ENCODE measurements at regions not wholly inside any gene's neighbourhood (a gene's known extent, or its start where the extent isn't known, plus 50 kb on each side); places are given as distances from the start of the nearest gene placed in this dataset.

GRCh38 chr4:58074382-58074781, 964.2 kb upstream of the IGFBP7 start:
- Histone ChIP-seq H3K4me1 (ENCODE audit: insufficient read depth, low read length) (no peaks in the 10 kb centered on the region), H3K23ac (ENCODE audit: insufficient read length, low read depth, low read length) (no peak overlapping the region), H3K9me3 (ENCODE audit: control insufficient read depth, low read depth, low read length) (no peaks in the 10 kb centered on the region), H3K4ac (ENCODE audit: low read depth, low read length) (no peak overlapping the region), H4K5ac (ENCODE audit: insufficient read length, low read depth, low read length) (no peak overlapping the region), H3K23me2 (ENCODE audit: insufficient read length, low read depth, low read length, poor library complexity, severe bottlenecking) (no peaks in the 10 kb centered on the region), H3K79me2 (ENCODE audit: insufficient read depth, low read length) (no peaks in the 10 kb centered on the region), H3K27ac (ENCODE audit: insufficient read length, low read depth, low read length) (no peak overlapping the region), H3K27me3 (ENCODE audit: insufficient read depth, low read length) (no peaks in the 10 kb centered on the region), H4K91ac (ENCODE audit: insufficient read length, low read depth, low read length) (no peak overlapping the region), H3T11ph (ENCODE audit: low read length) (no peak overlapping the region), H4K20me1 (ENCODE audit: control insufficient read depth, insufficient read depth, insufficient read length) (no peaks in the 10 kb centered on the region), H3K9ac (ENCODE audit: extremely low read depth, insufficient read length, low read length) (no peak overlapping the region), H3K14ac (ENCODE audit: insufficient read depth, low read length) (no peak overlapping the region), H2BK5ac (ENCODE audit: insufficient read length, low read length) (no peak overlapping the region), H2AFZ (ENCODE audit: low read length) (no peak overlapping the region), H2BK120ac (ENCODE audit: low read depth, low read length, poor library complexity, severe bottlenecking) (no peak overlapping the region), H4K8ac (replicated peaks; ENCODE audit: insufficient read length, low read depth, low read length) (no peak overlapping the region), H2BK12ac (ENCODE audit: insufficient read length, low read depth, low read length) (no peak overlapping the region), H2AK5ac (ENCODE audit: insufficient read length, low read length) (no peak overlapping the region), H2BK20ac (ENCODE audit: low read depth, low read length, poor library complexity, severe bottlenecking) (no peak overlapping the region), H3K56ac (ENCODE audit: insufficient read length, low read depth, low read length) (no peak overlapping the region), H3K18ac (ENCODE audit: insufficient read length, low read depth, low read length) (no peak overlapping the region), H3K79me1 (ENCODE audit: insufficient read depth, low read depth, low read length, poor library complexity, severe bottlenecking) (no peaks in the 10 kb centered on the region), H2BK15ac (ENCODE audit: low read depth, low read length) (no peak overlapping the region), H3K4me2 (ENCODE audit: insufficient read depth, insufficient read length, low read length) (no peak overlapping the region)
- no peak for TF ChIP-seq CTCF (conservative IDR thresholded peaks at IDR 0.05)
- Mint-ChIP-seq H3K4me1 (no peaks in the 10 kb centered on the region), H3K36me3 (ENCODE audit: insufficient read depth in 1 of 3, low read depth in 3 of 3) (peaks cover 0 to 6% (median 0%) of the 10 kb centered on the region in 3 experiments; a peak in 1 of 7 replicates), H3K9me3 (peaks cover 7 to 8% of the 10 kb centered on the region in 2 experiments), H3K27me3 (ENCODE audit: low read depth) (no peaks in the 10 kb centered on the region), H3K27ac (no peak overlapping the region), H3K4me3 (no peak overlapping the region)
- no peak for DNase-seq
- WGBS (ENCODE audit: extremely low coverage, insufficient read length, low lambda C conversion rate): no CpG with 5 or more reads among the region's 1 CpG
